Astrocyte (in vitro differentiated cells and primary cell): ENCODE measurements at regions not wholly inside any gene's neighbourhood (a gene's known extent, or its start where the extent isn't known, plus 50 kb on each side); places are given as distances from the start of the nearest gene placed in this dataset.

ENCODE experiments used
- CTCF ChIP-seq: IDR thresholded peaks from 2 replicates; pipeline ENCODE4 v1.5.1; 2011; ENCODE audit warnings: low read depth, mild to moderate bottlenecking, inconsistent platforms, low read length, moderate library complexity; ENCODE audit not compliant: insufficient read depth
- EZH2 ChIP-seq: IDR thresholded peaks from 2 replicates; pipeline ENCODE4 v1.6.1; 2012; ENCODE audit warnings: mild to moderate bottlenecking, low read length, inconsistent platforms; ENCODE audit not compliant: insufficient read depth

- no peak for TF ChIP-seq CTCF
- TF ChIP-seq EZH2, result no peak
These were observed 73.5 kb downstream of the KCNF1 start for GRCh38 chr2:10985260-10985659.
